ENCODE measurements at regions not wholly inside any gene's neighbourhood (a gene's known extent, or its start where the extent isn't known, plus 50 kb on each side); places are given as distances from the start of the nearest gene placed in this dataset.

GRCh38 chr10:21207852-21208646 lies 310.9 kb upstream of the NEBL start:
- TF ChIP-seq CTCF (IDR thresholded peaks at IDR 0.05) (no peak), POLR2A (IDR thresholded peaks at IDR 0.05) (no peak), POLR2AphosphoS5 (IDR thresholded peaks at IDR 0.05) (no peak)
